IPS-20b (cell line): ENCODE measurements at regions not wholly inside any gene's neighbourhood (a gene's known extent, or its start where the extent isn't known, plus 50 kb on each side); places are given as distances from the start of the nearest gene placed in this dataset.
"Not testable (repeated sequence)": the region's sequence is repeated elsewhere in the genome, so short reads cannot be mapped to it uniquely, and the experiment has no call there.

ENCODE experiments used
- H3K27ac ChIP-seq: one replicate; pipeline ENCODE4 v1.5.1; 2013; ENCODE audit warnings: low read length
- H3K27me3 ChIP-seq: 2 replicates; pipeline ENCODE4 v1.6.1; 2013; ENCODE audit warnings: mild to moderate bottlenecking, low read length, inconsistent platforms; ENCODE audit not compliant: insufficient read depth
- H3K36me3 ChIP-seq: 2 replicates; pipeline ENCODE4 v1.6.1; 2013; ENCODE audit warnings: low read depth, mild to moderate bottlenecking, inconsistent platforms, low read length, moderate library complexity; ENCODE audit not compliant: insufficient read depth
- H3K4me1 ChIP-seq: 2 replicates; pipeline ENCODE4 v1.6.1; 2013; ENCODE audit warnings: mild to moderate bottlenecking, control low read depth, inconsistent platforms, low read length, moderate library complexity; ENCODE audit not compliant: insufficient read depth
- H3K4me3 ChIP-seq: 2 replicates; pipeline ENCODE4 v1.5.1; 2013; ENCODE audit warnings: mild to moderate bottlenecking, low read length, inconsistent platforms
- H3K9ac ChIP-seq: 2 replicates; pipeline ENCODE4 v1.6.1; 2013; ENCODE audit warnings: low read depth, mild to moderate bottlenecking, inconsistent platforms, low read length, moderate library complexity
- H3K9me3 ChIP-seq: 2 replicates; pipeline ENCODE4 v1.6.1; 2013; ENCODE audit warnings: mild to moderate bottlenecking, low read depth, low read length, inconsistent platforms; ENCODE audit not compliant: insufficient read depth

- H3K9ac ChIP-seq, result no peak overlapping the region
- H3K27me3 ChIP-seq, result no peaks in the 10 kb centered on the region
- no peaks in the 10 kb centered on the region for H3K36me3 ChIP-seq
- no peak overlapping the region for H3K4me3 ChIP-seq
- H3K9me3 ChIP-seq, result no peaks in the 10 kb centered on the region; the same call in 1 of the 2 replicates
- H3K27ac ChIP-seq, result no peak overlapping the region
- peaks cover 5% of the 10 kb centered on the region; the same call in 1 of the 2 replicates for H3K4me1 ChIP-seq
Measured at GRCh38 chr7:85392326-85392725, 205.5 kb upstream of the SEMA3D start.

GRCh38 chr7:85386460-85386859 is 199.6 kb upstream of the SEMA3D start:
- Histone ChIP-seq H3K27ac (no peak overlapping the region), H3K9me3 (no peaks in the 10 kb centered on the region), H3K4me1 (no peaks in the 10 kb centered on the region), H3K9ac (no peak overlapping the region), H3K4me3 (no peak overlapping the region), H3K27me3 (no peaks in the 10 kb centered on the region), H3K36me3 (no peaks in the 10 kb centered on the region)

- Histone ChIP-seq H3K36me3 (no peaks in the 10 kb centered on the region), H3K4me1 (no peaks in the 10 kb centered on the region), H3K9ac (no peak overlapping the region), H3K27me3 (no peaks in the 10 kb centered on the region), H3K4me3 (no peak overlapping the region), H3K27ac (no peak overlapping the region), H3K9me3 (no peaks in the 10 kb centered on the region)
Measured at GRCh38 chr7:85384392-85384791, 197.5 kb upstream of the SEMA3D start.

GRCh38 chr7:85381212-85381611 is 194.4 kb upstream of the SEMA3D start:
- no peak overlapping the region for H3K9ac ChIP-seq
- H3K4me1 ChIP-seq, result no peaks in the 10 kb centered on the region
- H3K9me3 ChIP-seq, result no peaks in the 10 kb centered on the region
- no peaks in the 10 kb centered on the region for H3K36me3 ChIP-seq
- H3K27ac ChIP-seq, result no peak overlapping the region
- H3K27me3 ChIP-seq, result no peaks in the 10 kb centered on the region
- no peak overlapping the region for H3K4me3 ChIP-seq

GRCh38 chr7:85376589-85376988 is 189.7 kb upstream of the SEMA3D start:
- H3K4me3 ChIP-seq, result no peak overlapping the region
- H3K4me1 ChIP-seq, result no peaks in the 10 kb centered on the region
- no peak overlapping the region for H3K27ac ChIP-seq

GRCh38 chr7:85356916-85357315 is 170.1 kb upstream of the SEMA3D start:
- H3K4me1 ChIP-seq, result no peaks in the 10 kb centered on the region
- H3K9me3 ChIP-seq, result no peaks in the 10 kb centered on the region
- no peaks in the 10 kb centered on the region for H3K36me3 ChIP-seq

More at GRCh38 chr7:85376589-85376988, 189.7 kb upstream of the SEMA3D start:
- H3K27me3 ChIP-seq, result no peaks in the 10 kb centered on the region
- no peak overlapping the region for H3K9ac ChIP-seq
- no peaks in the 10 kb centered on the region for H3K9me3 ChIP-seq
- no peaks in the 10 kb centered on the region for H3K36me3 ChIP-seq

GRCh38 chr7:85343484-85343883 is 156.6 kb upstream of the SEMA3D start:
- no peak overlapping the region for H3K9ac ChIP-seq
- no peaks in the 10 kb centered on the region; the same call in 1 of the 2 replicates for H3K4me1 ChIP-seq
- no peaks in the 10 kb centered on the region for H3K9me3 ChIP-seq
- H3K36me3 ChIP-seq, result no peaks in the 10 kb centered on the region
- no peaks in the 10 kb centered on the region for H3K27me3 ChIP-seq
- H3K27ac ChIP-seq, result no peak overlapping the region
- no peak overlapping the region for H3K4me3 ChIP-seq

More at GRCh38 chr7:85356916-85357315, 170.1 kb upstream of the SEMA3D start:
- Histone ChIP-seq H3K27ac (no peak overlapping the region), H3K9ac (no peak overlapping the region), H3K4me3 (no peak overlapping the region), H3K27me3 (no peaks in the 10 kb centered on the region)

GRCh38 chr7:85342781-85343180 is 155.9 kb upstream of the SEMA3D start:
- Histone ChIP-seq H3K36me3 (no peaks in the 10 kb centered on the region), H3K27ac (no peak overlapping the region), H3K4me3 (no peak overlapping the region), H3K4me1 (no peaks in the 10 kb centered on the region; the same call in 1 of the 2 replicates), H3K27me3 (no peaks in the 10 kb centered on the region), H3K9me3 (no peaks in the 10 kb centered on the region), H3K9ac (no peak overlapping the region)

- Histone ChIP-seq H3K9me3 (no peaks in the 10 kb centered on the region), H3K27me3 (no peaks in the 10 kb centered on the region), H3K36me3 (no peaks in the 10 kb centered on the region), H3K4me1 (no peaks in the 10 kb centered on the region; the same call in 1 of the 2 replicates), H3K27ac (no peak overlapping the region), H3K4me3 (no peak overlapping the region), H3K9ac (no peak overlapping the region)
Measured at GRCh38 chr7:85341973-85342372, 155.1 kb upstream of the SEMA3D start.

- H3K4me3 ChIP-seq, result no peak overlapping the region
- no peaks in the 10 kb centered on the region; the same call in 1 of the 2 replicates for H3K4me1 ChIP-seq
- no peak overlapping the region for H3K9ac ChIP-seq
- H3K27ac ChIP-seq, result no peak overlapping the region
- no peaks in the 10 kb centered on the region for H3K9me3 ChIP-seq
- no peaks in the 10 kb centered on the region for H3K27me3 ChIP-seq
- no peaks in the 10 kb centered on the region for H3K36me3 ChIP-seq
Measured at GRCh38 chr7:85341121-85341520, 154.3 kb upstream of the SEMA3D start.

- H3K27ac ChIP-seq, result no peak overlapping the region
- H3K36me3 ChIP-seq, result no peaks in the 10 kb centered on the region
- no peak overlapping the region for H3K4me3 ChIP-seq
- no peak overlapping the region for H3K9ac ChIP-seq
- H3K4me1 ChIP-seq, result no peaks in the 10 kb centered on the region
- H3K9me3 ChIP-seq, result no peaks in the 10 kb centered on the region
- no peaks in the 10 kb centered on the region for H3K27me3 ChIP-seq
Measured at GRCh38 chr7:85336086-85336485, 149.2 kb upstream of the SEMA3D start.

- not testable (repeated sequence) for H3K9ac ChIP-seq
Measured at GRCh38 chr7:85335113-85335512, 148.3 kb upstream of the SEMA3D start.

More at GRCh38 chr7:85335113-85335512, 148.3 kb upstream of the SEMA3D start:
- H3K9me3 ChIP-seq, H3K4me1 ChIP-seq, H3K4me3 ChIP-seq, H3K36me3 ChIP-seq, H3K27me3 ChIP-seq, H3K27ac ChIP-seq: not testable (repeated sequence)
